Choroid plexus epithelial cell (primary cell): ENCODE measurements at regions not wholly inside any gene's neighbourhood (a gene's known extent, or its start where the extent isn't known, plus 50 kb on each side); places are given as distances from the start of the nearest gene placed in this dataset.
"Not testable (repeated sequence)": the region's sequence is repeated elsewhere in the genome, so short reads cannot be mapped to it uniquely, and the experiment has no call there.

ENCODE experiments used
- DNase-seq: peaks from one replicate; pipeline ENCODE4 v3.0.0-alpha.2; 2010; ENCODE audit warnings: low read depth
- H3K4me3 ChIP-seq: 2 replicates; pipeline ENCODE4 v1.5.1; 2011; ENCODE audit warnings: low read depth, mild to moderate bottlenecking, control low read depth, low read length, moderate library complexity
- TF ChIP-seq, protein P1 (sequence below): conservative IDR thresholded peaks from 2 replicates; pipeline ENCODE4 v1.5.1; 2011; ENCODE audit warnings: low read depth, mild to moderate bottlenecking, control low read depth, inconsistent platforms, low read length, moderate library complexity

DNA sequence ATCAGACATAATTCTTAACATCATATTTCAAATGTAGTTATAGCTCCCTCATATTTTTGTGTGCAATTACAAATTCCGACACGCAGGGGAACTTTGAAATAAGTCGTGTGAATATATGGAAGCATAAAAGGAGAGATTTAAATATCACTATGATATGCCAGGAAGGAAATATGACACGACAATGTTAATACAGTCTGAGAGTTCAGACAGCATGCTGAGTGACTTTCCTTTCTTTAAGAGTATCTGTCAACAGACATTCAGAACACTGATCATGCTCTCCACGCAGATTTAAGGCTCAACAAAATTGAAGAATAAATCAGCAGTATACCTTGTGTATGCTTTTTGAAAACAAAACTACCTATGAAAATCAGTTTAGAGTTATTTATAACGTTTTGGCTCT, 232.6 kb upstream of the CARD18 start:
- peak; percentile 37 for DNase-seq
- TF ChIP-seq, protein P1, sequence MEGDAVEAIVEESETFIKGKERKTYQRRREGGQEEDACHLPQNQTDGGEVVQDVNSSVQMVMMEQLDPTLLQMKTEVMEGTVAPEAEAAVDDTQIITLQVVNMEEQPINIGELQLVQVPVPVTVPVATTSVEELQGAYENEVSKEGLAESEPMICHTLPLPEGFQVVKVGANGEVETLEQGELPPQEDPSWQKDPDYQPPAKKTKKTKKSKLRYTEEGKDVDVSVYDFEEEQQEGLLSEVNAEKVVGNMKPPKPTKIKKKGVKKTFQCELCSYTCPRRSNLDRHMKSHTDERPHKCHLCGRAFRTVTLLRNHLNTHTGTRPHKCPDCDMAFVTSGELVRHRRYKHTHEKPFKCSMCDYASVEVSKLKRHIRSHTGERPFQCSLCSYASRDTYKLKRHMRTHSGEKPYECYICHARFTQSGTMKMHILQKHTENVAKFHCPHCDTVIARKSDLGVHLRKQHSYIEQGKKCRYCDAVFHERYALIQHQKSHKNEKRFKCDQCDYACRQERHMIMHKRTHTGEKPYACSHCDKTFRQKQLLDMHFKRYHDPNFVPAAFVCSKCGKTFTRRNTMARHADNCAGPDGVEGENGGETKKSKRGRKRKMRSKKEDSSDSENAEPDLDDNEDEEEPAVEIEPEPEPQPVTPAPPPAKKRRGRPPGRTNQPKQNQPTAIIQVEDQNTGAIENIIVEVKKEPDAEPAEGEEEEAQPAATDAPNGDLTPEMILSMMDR, result no peak
- no peak overlapping the region for H3K4me3 ChIP-seq

DNA sequence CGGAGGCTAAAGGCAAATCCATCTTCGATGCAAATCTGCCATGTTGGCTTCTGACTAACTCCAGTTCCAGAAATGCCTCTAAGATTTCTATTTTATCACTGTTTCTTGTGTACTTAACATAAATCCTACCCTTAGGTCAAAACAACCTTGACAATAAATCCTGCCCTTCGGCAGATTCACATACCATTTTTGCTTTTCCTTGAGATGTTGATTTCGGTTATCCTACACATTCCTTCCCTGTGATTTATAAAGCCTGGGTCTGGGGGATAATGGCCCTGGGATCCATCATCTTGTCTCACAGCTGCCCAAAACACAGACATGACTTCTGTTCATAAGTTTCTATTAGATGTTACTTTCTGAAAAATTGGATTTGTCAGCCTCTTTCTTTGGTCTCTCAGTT, 231.7 kb upstream of the CARD18 start:
- no peak for DNase-seq
- TF ChIP-seq, protein P1, result no peak
- H3K4me3 ChIP-seq, result no peak overlapping the region

DNA sequence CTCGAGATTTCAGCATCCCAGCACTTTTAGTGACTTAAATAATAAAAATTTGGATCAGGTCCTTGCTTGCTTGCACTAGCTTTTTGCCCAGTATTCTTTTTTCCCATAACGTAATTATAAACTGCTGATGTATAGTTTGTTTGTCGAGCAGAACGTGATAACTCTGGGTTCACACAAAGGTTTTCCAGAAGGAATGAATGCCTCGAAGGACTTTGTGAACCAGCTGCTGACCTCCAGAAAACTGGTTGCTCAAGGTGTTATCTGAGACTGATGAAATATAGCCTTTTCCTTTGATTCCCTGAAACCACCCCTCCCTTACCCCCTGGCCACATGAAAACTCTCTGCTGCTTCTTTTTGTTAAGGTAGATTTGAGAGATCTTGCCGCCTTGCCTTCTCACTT, 229.1 kb upstream of the CARD18 start:
- DNase-seq, result peak; percentile 53
- TF ChIP-seq, protein P1, result no peak
- no peak overlapping the region for H3K4me3 ChIP-seq

DNA sequence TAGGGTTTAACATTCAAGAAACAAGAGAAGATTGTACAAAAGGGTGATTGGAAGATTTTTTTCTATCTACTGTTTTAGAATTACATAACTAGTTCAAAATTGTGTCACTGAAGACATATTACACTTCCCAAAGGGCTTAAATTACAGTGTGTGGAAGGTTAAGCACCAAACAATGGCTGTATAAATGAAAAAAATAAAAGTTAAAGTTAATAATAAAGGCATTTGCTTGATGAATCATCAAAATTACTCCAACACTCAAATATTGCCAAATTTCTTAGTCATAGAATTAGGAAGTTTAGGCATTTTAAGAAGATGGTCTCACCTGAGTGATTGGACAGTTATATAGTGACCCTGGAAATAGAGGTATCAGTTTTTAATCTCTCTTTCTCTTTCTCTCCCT, 227.6 kb upstream of the CARD18 start:
- TF ChIP-seq, protein P1, result no peak
- no peak overlapping the region for H3K4me3 ChIP-seq
- DNase-seq, result no peak

DNA sequence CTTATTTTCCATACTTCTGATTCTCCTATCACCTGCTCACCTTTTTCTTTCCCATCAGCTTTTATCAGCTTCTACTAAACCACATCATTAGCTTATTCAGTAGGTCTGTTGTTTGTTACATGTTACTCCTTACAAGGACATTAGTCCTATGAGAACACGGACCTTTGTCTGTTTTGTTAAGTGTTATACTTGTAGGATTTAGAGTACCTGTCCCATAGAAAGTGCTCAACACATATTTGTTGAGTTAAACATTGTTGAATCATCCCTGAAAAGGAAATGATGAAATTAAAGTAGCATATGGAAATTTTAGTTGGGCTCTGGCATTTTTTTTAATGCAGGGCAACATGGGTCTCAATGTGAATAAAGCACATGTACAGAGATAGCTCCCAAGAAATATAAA, 222.1 kb upstream of the CARD18 start:
- H3K4me3 ChIP-seq, result no peak overlapping the region
- no peak for DNase-seq
- TF ChIP-seq, protein P1, result no peak

DNA sequence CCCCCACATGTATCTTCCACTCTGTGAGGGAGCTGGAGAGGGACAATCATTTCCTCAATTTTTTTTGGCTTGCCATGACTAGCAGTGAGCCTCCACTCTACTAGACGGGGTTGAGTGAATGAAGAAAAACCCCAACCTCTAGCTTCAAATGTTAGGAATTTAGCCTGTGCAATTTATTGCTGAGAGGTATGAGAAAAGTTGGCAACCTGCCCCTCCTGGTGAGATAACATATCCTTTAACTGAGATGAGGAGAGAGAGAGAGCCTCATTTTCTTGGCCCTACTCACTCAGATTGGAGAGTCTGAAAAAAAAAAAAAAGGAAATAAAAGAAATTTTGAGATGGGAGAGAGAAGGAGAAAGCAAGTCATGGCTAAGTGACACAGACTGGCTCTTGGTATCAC, 218.2 kb upstream of the CARD18 start:
- no peak overlapping the region for H3K4me3 ChIP-seq
- DNase-seq, result peak; percentile 89
- TF ChIP-seq, protein P1, result no peak

DNA sequence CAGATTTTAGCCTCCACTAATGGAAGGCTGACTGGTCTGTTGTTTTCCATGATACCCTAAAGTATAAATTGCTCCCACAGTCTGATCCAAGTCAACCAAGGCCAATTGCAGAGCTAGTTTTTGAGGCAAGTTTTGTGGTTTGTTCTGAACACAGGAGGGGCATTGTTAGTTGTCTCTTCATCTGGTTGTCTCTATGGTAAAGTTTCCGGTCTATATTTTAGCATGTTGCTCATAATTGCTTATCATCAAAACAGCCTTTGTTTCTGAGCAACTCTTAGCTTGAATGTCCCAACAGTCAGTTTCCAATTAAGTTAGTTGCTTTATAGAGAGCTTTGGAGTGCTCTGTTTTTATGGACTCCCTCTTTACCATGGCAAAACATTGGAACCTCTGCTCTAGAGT, 217.6 kb upstream of the CARD18 start:
- TF ChIP-seq, protein P1, result no peak
- DNase-seq, result no peak
- no peak overlapping the region for H3K4me3 ChIP-seq

DNA sequence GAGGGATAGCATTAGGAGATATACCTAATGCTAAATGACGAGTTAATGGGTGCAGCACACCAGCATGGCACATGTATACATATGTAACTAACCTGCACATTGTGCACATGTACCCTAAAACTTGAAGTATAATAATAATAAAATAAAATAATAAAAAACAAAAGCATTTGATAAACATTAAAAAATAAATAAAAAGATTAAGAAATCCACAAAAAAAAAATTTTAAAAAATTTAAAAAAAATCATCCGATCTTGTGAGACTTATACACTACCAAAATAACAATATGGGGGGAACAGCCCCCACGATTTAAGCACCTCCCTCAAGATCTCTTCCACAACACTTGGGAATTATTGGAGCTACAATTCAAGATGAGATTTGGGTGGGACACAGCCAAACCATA, 210.3 kb upstream of the CARD18 start:
- not testable (repeated sequence) for H3K4me3 ChIP-seq, DNase-seq
